OCI-LY7 (cell line): ENCODE measurements at regions not wholly inside any gene's neighbourhood (a gene's known extent, or its start where the extent isn't known, plus 50 kb on each side); places are given as distances from the start of the nearest gene placed in this dataset.

Experiments
- EZH2phosphoT487 ChIP-seq: fragments of 200-600 bp; sonication (generic); IDR thresholded peaks from 2 replicates; pipeline ENCODE4 v1.6.1; 2018; ENCODE audit warnings: low read depth, borderline replicate concordance, mild to moderate bottlenecking, mixed run types, antibody characterized with exemption, low read length, moderate library complexity, mixed read lengths
- TF ChIP-seq, protein P1 (sequence below): fragments of 200-600 bp; sonication (generic); conservative IDR thresholded peaks from 2 replicates; pipeline ENCODE4 v1.5.1; 2014; ENCODE audit warnings: mild to moderate bottlenecking, antibody characterized with exemption, low read length, moderate library complexity, mixed read lengths

DNA sequence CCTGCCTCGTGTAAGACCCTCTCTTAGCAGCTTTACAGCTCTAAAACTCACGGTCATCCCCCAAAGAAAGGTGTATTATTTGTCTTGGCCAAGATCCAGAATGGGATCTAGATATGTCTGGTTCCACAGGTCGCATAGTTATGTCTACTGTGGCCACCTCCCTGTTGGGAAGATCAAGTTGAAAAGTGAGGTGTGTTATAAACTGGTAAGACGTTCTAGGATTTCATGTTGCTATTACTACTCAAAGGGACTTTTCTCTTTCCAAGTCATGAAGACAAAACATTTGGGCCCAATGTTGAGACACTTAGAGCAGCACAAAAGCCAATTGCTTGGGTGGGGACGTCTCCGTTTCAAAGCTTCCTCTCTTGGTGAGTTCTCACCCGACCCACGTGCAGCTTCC, 766.0 kb downstream of the RNF144A start:
- TF ChIP-seq, protein P1, sequence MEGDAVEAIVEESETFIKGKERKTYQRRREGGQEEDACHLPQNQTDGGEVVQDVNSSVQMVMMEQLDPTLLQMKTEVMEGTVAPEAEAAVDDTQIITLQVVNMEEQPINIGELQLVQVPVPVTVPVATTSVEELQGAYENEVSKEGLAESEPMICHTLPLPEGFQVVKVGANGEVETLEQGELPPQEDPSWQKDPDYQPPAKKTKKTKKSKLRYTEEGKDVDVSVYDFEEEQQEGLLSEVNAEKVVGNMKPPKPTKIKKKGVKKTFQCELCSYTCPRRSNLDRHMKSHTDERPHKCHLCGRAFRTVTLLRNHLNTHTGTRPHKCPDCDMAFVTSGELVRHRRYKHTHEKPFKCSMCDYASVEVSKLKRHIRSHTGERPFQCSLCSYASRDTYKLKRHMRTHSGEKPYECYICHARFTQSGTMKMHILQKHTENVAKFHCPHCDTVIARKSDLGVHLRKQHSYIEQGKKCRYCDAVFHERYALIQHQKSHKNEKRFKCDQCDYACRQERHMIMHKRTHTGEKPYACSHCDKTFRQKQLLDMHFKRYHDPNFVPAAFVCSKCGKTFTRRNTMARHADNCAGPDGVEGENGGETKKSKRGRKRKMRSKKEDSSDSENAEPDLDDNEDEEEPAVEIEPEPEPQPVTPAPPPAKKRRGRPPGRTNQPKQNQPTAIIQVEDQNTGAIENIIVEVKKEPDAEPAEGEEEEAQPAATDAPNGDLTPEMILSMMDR = no peak
- no peak for TF ChIP-seq EZH2phosphoT487
